OCI-LY7 (cell line): ENCODE measurements at regions not wholly inside any gene's neighbourhood (a gene's known extent, or its start where the extent isn't known, plus 50 kb on each side); places are given as distances from the start of the nearest gene placed in this dataset.

Experiments
- BruUV-seq: library from RNA; stranded (reverse); fragments of 400-500 nt; replicated peaks from 2 replicates; lab custom pipeline; 2021; lab: Mats Ljungman, UMichigan
- CTCF ChIA-PET: fragments of 300-600 bp; sonication (Branson Sonifier 250); formaldehyde crosslinking; loops from one replicate; lab custom pipeline; 2022; ENCODE audit warnings: antibody characterized with exemption; ENCODE audit not compliant: unreplicated experiment; lab: Charles Lee
- POLR2A ChIA-PET: fragments of 300-600 bp; sonication (Branson Sonifier 250); formaldehyde crosslinking; loops from one replicate; lab custom pipeline; 2022; ENCODE audit warnings: antibody characterized with exemption; lab: Charles Lee
- DNase-seq: peaks from one replicate; pipeline ENCODE4 v3.0.0-alpha.2; 2015; ENCODE audit warnings: low spot score
- H2AFZ ChIP-seq: fragments of 200-600 bp; sonication (generic), shearing (Covaris generic); 2 replicates; pipeline ENCODE4 v1.6.1; 2014; ENCODE audit warnings: mild to moderate bottlenecking, antibody characterized with exemption, low read length, moderate library complexity
- H3K27ac ChIP-seq: fragments of 200-600 bp; sonication (generic); 2 replicates; pipeline ENCODE4 v1.5.1; 2014; ENCODE audit warnings: mixed run types, low read depth, mild to moderate bottlenecking, moderate library complexity, low read length, inconsistent platforms; ENCODE audit not compliant: poor library complexity, severe bottlenecking
- H3K36me3 ChIP-seq: fragments of 200-600 bp; sonication (generic); 2 replicates; pipeline ENCODE4 v1.6.1; 2014; ENCODE audit warnings: mild to moderate bottlenecking, antibody characterized with exemption, low read length, moderate library complexity, mixed read lengths; ENCODE audit not compliant: insufficient read depth
- H3K4me1 ChIP-seq: fragments of 200-600 bp; sonication (generic); 2 replicates; pipeline ENCODE4 v1.5.1; 2014; ENCODE audit warnings: mild to moderate bottlenecking, low read length; ENCODE audit not compliant: insufficient read depth, poor library complexity, severe bottlenecking
- H3K4me2 ChIP-seq: fragments of 200-600 bp; sonication (generic); 2 replicates; pipeline ENCODE4 v1.6.1; 2014; ENCODE audit warnings: mild to moderate bottlenecking, low read length
- H3K4me3 ChIP-seq: fragments of 200-600 bp; sonication (generic); 2 replicates; pipeline ENCODE4 v1.5.1; 2014; ENCODE audit warnings: mild to moderate bottlenecking, low read depth, low read length; ENCODE audit not compliant: poor library complexity, severe bottlenecking
- H3K79me2 ChIP-seq: fragments of 200-600 bp; sonication (generic); 2 replicates; pipeline ENCODE4 v1.6.1; 2016; ENCODE audit warnings: low read depth, mild to moderate bottlenecking, low read length, moderate library complexity, mixed read lengths; ENCODE audit not compliant: insufficient read depth
- H3K9me2 ChIP-seq: fragments of 200-600 bp; sonication (generic); 2 replicates; pipeline ENCODE4 v1.6.1; 2016; ENCODE audit warnings: mild to moderate bottlenecking, low read length, mixed read lengths; ENCODE audit not compliant: insufficient read depth
- H3K9me3 ChIP-seq: fragments of 200-600 bp; sonication (generic); 2 replicates; pipeline ENCODE4 v1.6.1; 2014; ENCODE audit warnings: mild to moderate bottlenecking, mixed run types, low read length, mixed read lengths
- H4K20me1 ChIP-seq: fragments of 200-600 bp; sonication (generic); 2 replicates; pipeline ENCODE4 v1.6.1; 2014; ENCODE audit warnings: mild to moderate bottlenecking, antibody characterized with exemption, low read length, moderate library complexity, mixed read lengths; ENCODE audit not compliant: insufficient read depth
- EZH2phosphoT487 ChIP-seq: fragments of 200-600 bp; sonication (generic); IDR thresholded peaks from 2 replicates; pipeline ENCODE4 v1.6.1; 2018; ENCODE audit warnings: low read depth, borderline replicate concordance, mild to moderate bottlenecking, mixed run types, antibody characterized with exemption, low read length, moderate library complexity, mixed read lengths
- intact Hi-C: fragments of 100-400 bp; cut with micrococcal nuclease; formaldehyde crosslinking; loops from one replicate; pipeline ENCODE4 v1.10.0; 2022; ENCODE audit not compliant: unreplicated experiment
- TF ChIP-seq, protein P1 (sequence below): fragments of 200-600 bp; sonication (generic); conservative IDR thresholded peaks from 2 replicates; pipeline ENCODE4 v1.5.1; 2014; ENCODE audit warnings: mild to moderate bottlenecking, antibody characterized with exemption, low read length, moderate library complexity, mixed read lengths

GRCh38 chr15:93238641-93239040 is 149.6 kb upstream of the RGMA start:
- Histone ChIP-seq H3K9me2 (no peaks in the 10 kb centered on the region), H2AFZ (no peak overlapping the region), H4K20me1 (no peaks in the 10 kb centered on the region), H3K27ac (no peak overlapping the region), H3K9me3 (no peaks in the 10 kb centered on the region), H3K4me2 (no peak overlapping the region), H3K4me1 (no peaks in the 10 kb centered on the region), H3K79me2 (no peaks in the 10 kb centered on the region), H3K36me3 (no peaks in the 10 kb centered on the region), H3K4me3 (no peak overlapping the region)
- ChIA-PET CTCF (no interaction called here), POLR2A (no interaction called here)
- intact Hi-C loops, result no loop called here
- no peak for DNase-seq
- TF ChIP-seq, protein P1, sequence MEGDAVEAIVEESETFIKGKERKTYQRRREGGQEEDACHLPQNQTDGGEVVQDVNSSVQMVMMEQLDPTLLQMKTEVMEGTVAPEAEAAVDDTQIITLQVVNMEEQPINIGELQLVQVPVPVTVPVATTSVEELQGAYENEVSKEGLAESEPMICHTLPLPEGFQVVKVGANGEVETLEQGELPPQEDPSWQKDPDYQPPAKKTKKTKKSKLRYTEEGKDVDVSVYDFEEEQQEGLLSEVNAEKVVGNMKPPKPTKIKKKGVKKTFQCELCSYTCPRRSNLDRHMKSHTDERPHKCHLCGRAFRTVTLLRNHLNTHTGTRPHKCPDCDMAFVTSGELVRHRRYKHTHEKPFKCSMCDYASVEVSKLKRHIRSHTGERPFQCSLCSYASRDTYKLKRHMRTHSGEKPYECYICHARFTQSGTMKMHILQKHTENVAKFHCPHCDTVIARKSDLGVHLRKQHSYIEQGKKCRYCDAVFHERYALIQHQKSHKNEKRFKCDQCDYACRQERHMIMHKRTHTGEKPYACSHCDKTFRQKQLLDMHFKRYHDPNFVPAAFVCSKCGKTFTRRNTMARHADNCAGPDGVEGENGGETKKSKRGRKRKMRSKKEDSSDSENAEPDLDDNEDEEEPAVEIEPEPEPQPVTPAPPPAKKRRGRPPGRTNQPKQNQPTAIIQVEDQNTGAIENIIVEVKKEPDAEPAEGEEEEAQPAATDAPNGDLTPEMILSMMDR, result no peak
- TF ChIP-seq EZH2phosphoT487, result no peak
- no TSS peak for BruUV-seq

DNA sequence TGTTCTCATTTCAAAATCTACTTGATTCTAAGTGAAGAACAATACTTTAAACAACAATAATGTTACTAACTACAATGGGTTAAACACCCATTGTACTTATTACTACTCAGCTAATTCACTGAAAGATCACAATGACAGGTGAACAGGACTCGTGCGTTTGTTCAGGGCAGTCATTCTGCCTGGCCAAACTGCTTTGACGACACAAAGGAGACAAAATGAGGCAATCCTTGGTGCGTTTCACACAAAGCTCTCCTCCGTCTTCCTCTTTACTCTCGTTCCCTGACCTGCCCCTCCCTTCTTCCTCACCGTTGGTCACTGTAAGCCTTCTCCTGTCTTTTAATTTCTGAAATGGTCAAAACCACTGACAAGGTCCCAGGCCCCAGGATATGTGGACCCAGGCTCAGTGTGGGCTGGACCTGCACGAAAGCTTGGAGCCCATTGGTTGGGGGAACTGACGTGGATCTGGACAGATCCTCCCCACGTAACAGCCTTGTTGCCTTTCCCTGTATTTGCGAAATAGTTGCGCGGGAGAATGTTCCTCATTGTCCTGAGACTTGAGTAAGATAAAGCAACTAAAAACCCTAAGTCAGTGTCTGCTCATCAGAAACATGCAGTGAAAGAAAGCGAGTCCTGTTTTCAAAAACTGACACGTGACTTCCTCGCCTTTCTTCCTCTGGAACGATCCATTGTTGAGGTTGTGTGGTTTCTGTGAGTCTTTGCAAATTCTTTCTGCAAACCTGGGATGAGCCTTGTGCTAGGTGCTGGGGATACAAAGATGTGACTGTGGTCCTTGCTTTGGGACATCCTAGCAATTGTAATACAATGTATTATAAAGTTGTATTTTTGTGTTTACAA is 147.1 kb upstream of the RGMA start:
- Histone ChIP-seq H2AFZ (no peak overlapping the region), H3K79me2 (no peaks in the 10 kb centered on the region), H3K36me3 (no peaks in the 10 kb centered on the region), H3K4me2 (no peak overlapping the region), H3K9me2 (no peaks in the 10 kb centered on the region), H3K4me3 (no peak overlapping the region), H3K27ac (no peak overlapping the region), H3K9me3 (no peaks in the 10 kb centered on the region), H3K4me1 (no peaks in the 10 kb centered on the region), H4K20me1 (no peaks in the 10 kb centered on the region)
- TF ChIP-seq, protein P1, result no peak
- TF ChIP-seq EZH2phosphoT487, result no peak
- BruUV-seq, result no TSS peak
- intact Hi-C loops, result no loop called here
- ChIA-PET POLR2A (no interaction called here), CTCF (no interaction called here)
- no peak for DNase-seq

- no peaks in the 10 kb centered on the region for H3K36me3 ChIP-seq
- no peaks in the 10 kb centered on the region for H4K20me1 ChIP-seq
- POLR2A ChIA-PET, result no interaction called here
- H3K4me1 ChIP-seq, result no peaks in the 10 kb centered on the region
- BruUV-seq, result no TSS peak
- no peak overlapping the region for H3K4me2 ChIP-seq
- no peak overlapping the region for H3K27ac ChIP-seq
- CTCF ChIA-PET, result no interaction called here
- intact Hi-C loops, result no loop called here
- no peak overlapping the region for H2AFZ ChIP-seq
- no peaks in the 10 kb centered on the region for H3K9me2 ChIP-seq
- H3K79me2 ChIP-seq, result no peaks in the 10 kb centered on the region
- no peak overlapping the region for H3K4me3 ChIP-seq
- no peaks in the 10 kb centered on the region for H3K9me3 ChIP-seq
- no peak for TF ChIP-seq EZH2phosphoT487
- TF ChIP-seq, protein P1, result no peak
- DNase-seq, result no peak
Measured at GRCh38 chr15:93235269-93235668, 146.3 kb upstream of the RGMA start.
